ENCODE measurements at regions not wholly inside any gene's neighbourhood (a gene's known extent, or its start where the extent isn't known, plus 50 kb on each side); places are given as distances from the start of the nearest gene placed in this dataset.

DNA sequence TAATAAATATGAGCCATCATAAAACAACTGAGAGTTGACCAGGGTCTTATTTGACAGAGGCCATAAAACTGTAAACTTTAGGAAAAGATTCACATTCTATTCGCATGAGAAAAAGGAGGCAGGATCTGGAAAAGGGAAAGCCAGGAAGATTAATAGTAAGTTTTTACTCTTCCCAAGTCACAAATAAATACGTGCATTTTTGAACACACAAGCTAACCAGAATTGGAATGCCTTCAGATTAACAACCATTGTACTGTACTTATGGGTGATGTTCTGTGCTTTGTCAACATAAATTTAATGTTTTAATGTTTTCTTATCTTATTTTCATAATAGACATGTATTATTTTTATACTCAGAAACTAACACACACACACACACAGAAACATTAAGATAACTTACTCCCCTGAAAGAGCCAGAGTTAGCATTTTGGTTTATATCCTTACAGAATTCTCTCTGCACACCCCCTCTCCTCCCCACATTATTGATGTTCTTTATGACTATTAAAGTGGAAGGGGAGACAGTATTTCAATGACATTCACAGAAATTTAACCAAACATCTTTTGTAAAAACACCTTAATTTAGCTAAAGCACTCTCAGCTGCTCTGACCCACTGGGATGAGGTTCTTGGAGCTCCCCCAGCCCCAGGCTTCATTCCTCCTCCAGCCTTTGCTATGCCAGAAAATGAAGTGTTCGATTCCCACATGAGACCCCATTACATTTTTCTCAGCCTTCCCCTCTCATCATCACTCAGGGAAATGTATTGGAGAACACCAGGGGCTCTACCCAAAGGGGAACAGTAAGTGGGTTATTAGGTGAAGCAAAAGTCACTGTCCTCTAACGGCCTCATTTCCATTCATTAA, 155.5 kb downstream of the ESM1 start:
- TF ChIP-seq POLR2A (IDR thresholded peaks at IDR 0.05) (no peak), EP300 (IDR thresholded peaks at IDR 0.05) (no peak)
